ENCODE measurements at regions not wholly inside any gene's neighbourhood (a gene's known extent, or its start where the extent isn't known, plus 50 kb on each side); places are given as distances from the start of the nearest gene placed in this dataset.

GRCh38 chr1:232306269-232306961, 323.5 kb downstream of the SIPA1L2 start:
- H3K36me3 Mint-ChIP-seq = no peaks in the 10 kb centered on the region
- no peak for DNase-seq
- ATAC-seq (ENCODE audit: low read depth) = no peak
- H3K27ac Mint-ChIP-seq = no peak overlapping the region
- H3K9me3 Mint-ChIP-seq = no peaks in the 10 kb centered on the region
- H3K4me3 Mint-ChIP-seq = no peak overlapping the region
- H3K27me3 Mint-ChIP-seq = peaks cover 19% of the 10 kb centered on the region
- POLR2A ChIA-PET = no interaction called here
- H3K4me1 Mint-ChIP-seq = no peaks in the 10 kb centered on the region

- Mint-ChIP-seq H3K36me3 (no peaks in the 10 kb centered on the region), H3K9me3 (no peaks in the 10 kb centered on the region), H3K27me3 (peaks cover 19% of the 10 kb centered on the region), H3K4me3 (no peak overlapping the region), H3K4me1 (no peaks in the 10 kb centered on the region), H3K27ac (no peak overlapping the region)
- POLR2A ChIA-PET = no interaction called here
- no peak for DNase-seq
- ATAC-seq (ENCODE audit: low read depth) = no peak
These were observed 324.9 kb downstream of the SIPA1L2 start for GRCh38 chr1:232305050-232305449.

- no peaks in the 10 kb centered on the region for H3K36me3 Mint-ChIP-seq
- no peaks in the 10 kb centered on the region for H3K4me1 Mint-ChIP-seq
- no peaks in the 10 kb centered on the region for H3K9me3 Mint-ChIP-seq
- no peak overlapping the region for H3K4me3 Mint-ChIP-seq
- peaks cover 19% of the 10 kb centered on the region for H3K27me3 Mint-ChIP-seq
- no peak overlapping the region for H3K27ac Mint-ChIP-seq
- no peak for DNase-seq
- POLR2A ChIA-PET = no interaction called here
- ATAC-seq (ENCODE audit: low read depth) = no peak
These were observed 326.7 kb downstream of the SIPA1L2 start for GRCh38 chr1:232303222-232303620.

- Mint-ChIP-seq H3K27me3 (peaks cover 19% of the 10 kb centered on the region), H3K36me3 (no peaks in the 10 kb centered on the region), H3K4me1 (no peaks in the 10 kb centered on the region), H3K9me3 (no peaks in the 10 kb centered on the region), H3K27ac (no peak overlapping the region), H3K4me3 (no peak overlapping the region)
- DNase-seq = no peak
- POLR2A ChIA-PET = no interaction called here
- no peak for ATAC-seq (ENCODE audit: low read depth)
These were observed 327.3 kb downstream of the SIPA1L2 start for GRCh38 chr1:232302376-232303221.

GRCh38 chr1:232301246-232301645, 328.7 kb downstream of the SIPA1L2 start:
- Mint-ChIP-seq H3K4me3 (no peak overlapping the region), H3K27me3 (peaks cover 21% of the 10 kb centered on the region), H3K27ac (no peak overlapping the region), H3K4me1 (no peaks in the 10 kb centered on the region), H3K9me3 (no peaks in the 10 kb centered on the region), H3K36me3 (no peaks in the 10 kb centered on the region)
- POLR2A ChIA-PET = no interaction called here
- DNase-seq (no peak), ATAC-seq (ENCODE audit: low read depth) (no peak)

- no peak for ATAC-seq (ENCODE audit: low read depth)
- POLR2A ChIA-PET = no interaction called here
- Mint-ChIP-seq H3K27me3 (peaks cover 22% of the 10 kb centered on the region), H3K27ac (no peak overlapping the region), H3K4me3 (no peak overlapping the region), H3K4me1 (no peaks in the 10 kb centered on the region), H3K36me3 (no peaks in the 10 kb centered on the region), H3K9me3 (no peaks in the 10 kb centered on the region)
- DNase-seq = no peak
These were observed 329.5 kb downstream of the SIPA1L2 start for GRCh38 chr1:232300466-232300865.

- POLR2A ChIA-PET = no interaction called here
- no peak for DNase-seq
- peaks cover 4% of the 10 kb centered on the region for H3K9me3 Mint-ChIP-seq
- H3K36me3 Mint-ChIP-seq = no peaks in the 10 kb centered on the region
- peaks cover 24% of the 10 kb centered on the region for H3K27me3 Mint-ChIP-seq
- no peak overlapping the region for H3K27ac Mint-ChIP-seq
- no peak for ATAC-seq (ENCODE audit: low read depth)
- peaks cover 2% of the 10 kb centered on the region for H3K4me1 Mint-ChIP-seq
- no peak overlapping the region for H3K4me3 Mint-ChIP-seq
These were observed 333.5 kb downstream of the SIPA1L2 start for GRCh38 chr1:232296461-232296860.

GRCh38 chr1:232293361-232293760, 336.6 kb downstream of the SIPA1L2 start:
- peaks cover 4% of the 10 kb centered on the region for H3K9me3 Mint-ChIP-seq

GRCh38 chr1:232292818-232293217, 337.1 kb downstream of the SIPA1L2 start:
- Mint-ChIP-seq H3K36me3 (no peaks in the 10 kb centered on the region), H3K27ac (no peak overlapping the region), H3K4me1 (peaks cover 2% of the 10 kb centered on the region), H3K9me3 (peaks cover 4% of the 10 kb centered on the region), H3K4me3 (no peak overlapping the region), H3K27me3 (peaks cover 25% of the 10 kb centered on the region)
- DNase-seq = no peak
- no peak for ATAC-seq (ENCODE audit: low read depth)
- POLR2A ChIA-PET = no interaction called here

More at GRCh38 chr1:232293361-232293760, 336.6 kb downstream of the SIPA1L2 start:
- no peak overlapping the region for H3K27ac Mint-ChIP-seq
- H3K4me1 Mint-ChIP-seq = peaks cover 2% of the 10 kb centered on the region
- DNase-seq (no peak), ATAC-seq (ENCODE audit: low read depth) (no peak)
- peaks cover 25% of the 10 kb centered on the region for H3K27me3 Mint-ChIP-seq
- H3K36me3 Mint-ChIP-seq = no peaks in the 10 kb centered on the region
- no peak overlapping the region for H3K4me3 Mint-ChIP-seq
- POLR2A ChIA-PET = no interaction called here

GRCh38 chr1:232292239-232292638, 337.7 kb downstream of the SIPA1L2 start:
- peaks cover 25% of the 10 kb centered on the region for H3K27me3 Mint-ChIP-seq
- no peak for ATAC-seq (ENCODE audit: low read depth)
- H3K27ac Mint-ChIP-seq = no peak overlapping the region
- peaks cover 4% of the 10 kb centered on the region for H3K9me3 Mint-ChIP-seq
- peaks cover 2% of the 10 kb centered on the region for H3K4me1 Mint-ChIP-seq
- H3K36me3 Mint-ChIP-seq = no peaks in the 10 kb centered on the region
- POLR2A ChIA-PET = no interaction called here
- H3K4me3 Mint-ChIP-seq = no peak overlapping the region
- DNase-seq = no peak

GRCh38 chr1:232291681-232292080, 338.3 kb downstream of the SIPA1L2 start:
- H3K4me3 Mint-ChIP-seq = no peak overlapping the region
- H3K4me1 Mint-ChIP-seq = peaks cover 2% of the 10 kb centered on the region
- H3K27me3 Mint-ChIP-seq = peaks cover 25% of the 10 kb centered on the region
- ATAC-seq (ENCODE audit: low read depth) (no peak), DNase-seq (no peak)
- POLR2A ChIA-PET = no interaction called here
- H3K9me3 Mint-ChIP-seq = peaks cover 4% of the 10 kb centered on the region
- no peak overlapping the region for H3K27ac Mint-ChIP-seq
- no peaks in the 10 kb centered on the region for H3K36me3 Mint-ChIP-seq

GRCh38 chr1:232291261-232291660, 338.7 kb downstream of the SIPA1L2 start:
- POLR2A ChIA-PET = no interaction called here
- ATAC-seq (ENCODE audit: low read depth) (no peak), DNase-seq (no peak)
- Mint-ChIP-seq H3K4me3 (no peak overlapping the region), H3K4me1 (peaks cover 2% of the 10 kb centered on the region), H3K27ac (no peak overlapping the region), H3K36me3 (no peaks in the 10 kb centered on the region), H3K9me3 (peaks cover 4% of the 10 kb centered on the region), H3K27me3 (peaks cover 24% of the 10 kb centered on the region)

GRCh38 chr1:232290570-232290969, 339.4 kb downstream of the SIPA1L2 start:
- POLR2A ChIA-PET = no interaction called here
- DNase-seq = no peak
- Mint-ChIP-seq H3K27ac (no peak overlapping the region), H3K36me3 (no peaks in the 10 kb centered on the region), H3K4me3 (no peak overlapping the region), H3K9me3 (peaks cover 4% of the 10 kb centered on the region), H3K4me1 (peaks cover 2% of the 10 kb centered on the region), H3K27me3 (peaks cover 22% of the 10 kb centered on the region)
- ATAC-seq (ENCODE audit: low read depth) = no peak

Data from activated naive CD8-positive, alpha-beta T cell treated with anti-CD3 and anti-CD28 coated beads, Interleukin-2, amount 10 ng/mL, durations not matched to agents 7 days and 5 days (primary cell).